ENCODE measurements at regions not wholly inside any gene's neighbourhood (a gene's known extent, or its start where the extent isn't known, plus 50 kb on each side); places are given as distances from the start of the nearest gene placed in this dataset.

- H3K4me1 Mint-ChIP-seq (ENCODE audit: unreplicated experiment): no peaks in the 10 kb centered on the region
- H3K9me3 Mint-ChIP-seq (ENCODE audit: unreplicated experiment): no peaks in the 10 kb centered on the region
- no peaks in the 10 kb centered on the region for H3K36me3 Mint-ChIP-seq (ENCODE audit: low read depth, unreplicated experiment)
- TF ChIP-seq CTCF (IDR thresholded peaks at IDR 0.05; ENCODE audit: unreplicated experiment): no peak
- no peak overlapping the region for H3K4me3 Mint-ChIP-seq (ENCODE audit: unreplicated experiment)
- no peak for DNase-seq (ENCODE audit: low spot score)
- no peaks in the 10 kb centered on the region for H3K27me3 Mint-ChIP-seq (ENCODE audit: unreplicated experiment)
- no peak overlapping the region for H3K27ac Mint-ChIP-seq (ENCODE audit: unreplicated experiment)
Measured at GRCh38 chr4:31068257-31069075, 348.3 kb downstream of the PCDH7 start.

GRCh38 chr4:31069151-31069550, 349.0 kb downstream of the PCDH7 start:
- H3K4me3 Mint-ChIP-seq (ENCODE audit: unreplicated experiment): no peak overlapping the region
- H3K36me3 Mint-ChIP-seq (ENCODE audit: low read depth, unreplicated experiment): no peaks in the 10 kb centered on the region
- DNase-seq (ENCODE audit: low spot score): no peak
- H3K9me3 Mint-ChIP-seq (ENCODE audit: unreplicated experiment): no peaks in the 10 kb centered on the region
- no peak overlapping the region for H3K27ac Mint-ChIP-seq (ENCODE audit: unreplicated experiment)
- H3K4me1 Mint-ChIP-seq (ENCODE audit: unreplicated experiment): no peaks in the 10 kb centered on the region
- no peaks in the 10 kb centered on the region for H3K27me3 Mint-ChIP-seq (ENCODE audit: unreplicated experiment)
- no peak for TF ChIP-seq CTCF (IDR thresholded peaks at IDR 0.05; ENCODE audit: unreplicated experiment)

- no peak overlapping the region for H3K4me3 Mint-ChIP-seq (ENCODE audit: unreplicated experiment)
- H3K9me3 Mint-ChIP-seq (ENCODE audit: unreplicated experiment): no peaks in the 10 kb centered on the region
- H3K36me3 Mint-ChIP-seq (ENCODE audit: low read depth, unreplicated experiment): no peaks in the 10 kb centered on the region
- no peak for TF ChIP-seq CTCF (IDR thresholded peaks at IDR 0.05; ENCODE audit: unreplicated experiment)
- DNase-seq (ENCODE audit: low spot score): no peak
- H3K27me3 Mint-ChIP-seq (ENCODE audit: unreplicated experiment): no peaks in the 10 kb centered on the region
- H3K27ac Mint-ChIP-seq (ENCODE audit: unreplicated experiment): no peak overlapping the region
- no peaks in the 10 kb centered on the region for H3K4me1 Mint-ChIP-seq (ENCODE audit: unreplicated experiment)
Measured at GRCh38 chr4:31071508-31072486, 351.6 kb downstream of the PCDH7 start.

GRCh38 chr4:31075969-31076368, 355.8 kb downstream of the PCDH7 start:
- H3K36me3 Mint-ChIP-seq (ENCODE audit: low read depth, unreplicated experiment): no peaks in the 10 kb centered on the region
- no peak overlapping the region for H3K27ac Mint-ChIP-seq (ENCODE audit: unreplicated experiment)
- H3K9me3 Mint-ChIP-seq (ENCODE audit: unreplicated experiment): no peaks in the 10 kb centered on the region
- H3K27me3 Mint-ChIP-seq (ENCODE audit: unreplicated experiment): peaks cover 2% of the 10 kb centered on the region
- TF ChIP-seq CTCF (IDR thresholded peaks at IDR 0.05; ENCODE audit: unreplicated experiment): no peak
- H3K4me3 Mint-ChIP-seq (ENCODE audit: unreplicated experiment): no peak overlapping the region
- H3K4me1 Mint-ChIP-seq (ENCODE audit: unreplicated experiment): no peaks in the 10 kb centered on the region
- DNase-seq (ENCODE audit: low spot score): no peak

Measured in endothelial cell (in vitro differentiated cells).